H1 (cell line): ENCODE measurements at regions not wholly inside any gene's neighbourhood (a gene's known extent, or its start where the extent isn't known, plus 50 kb on each side); places are given as distances from the start of the nearest gene placed in this dataset.

Experiments
- CTCF ChIA-PET: fragments of 300-600 bp; sonication (Branson Sonifier 250); formaldehyde crosslinking; loops from one replicate; lab custom pipeline; 2021; ENCODE audit not compliant: partially characterized antibody; lab: Charles Lee
- POLR2A ChIA-PET: fragments of 300-600 bp; sonication (Branson Sonifier 250); formaldehyde crosslinking; loops from one replicate; lab custom pipeline; 2021; ENCODE audit warnings: inconsistent platforms; ENCODE audit not compliant: partially characterized antibody; lab: Charles Lee
- DNase-seq, 2 experiments: peaks; one replicate each; pipeline versions ENCODE4 v3.0.0 to v3.0.0-alpha.2; 2010 to 2022; ENCODE audit warnings: low spot score in 2 of 2, low read depth in 1 of 2, mixed read lengths in 1 of 2
- FAIRE-seq: peaks from 2 replicates; lab custom pipeline; 2011; peaks lifted over from hg19 to GRCh38; lab: Jason Lieb, UNC
- H2AFZ ChIP-seq: 2 replicates; pipeline ENCODE4 v1.8.1; 2012; ENCODE audit warnings: low read length, inconsistent platforms
- H2AK5ac ChIP-seq: 2 replicates; pipeline ENCODE4 v1.6.1; 2013; ENCODE audit warnings: low read depth, low read length
- H2BK120ac ChIP-seq: replicated peaks from 2 replicates; pipeline ENCODE3; 2013; ENCODE audit warnings: low read depth, low read length, inconsistent platforms
- H2BK12ac ChIP-seq: 2 replicates; pipeline ENCODE4 v1.6.1; 2013; ENCODE audit warnings: low read depth, low read length
- H2BK15ac ChIP-seq: 2 replicates; pipeline ENCODE4 v1.6.1; 2013; ENCODE audit warnings: low read length
- H2BK20ac ChIP-seq: 2 replicates; pipeline ENCODE4 v1.6.1; 2013; ENCODE audit warnings: low read length
- H2BK5ac ChIP-seq: 2 replicates; pipeline ENCODE4 v1.6.1; 2013; ENCODE audit warnings: low read depth, low read length
- H3K14ac ChIP-seq: 2 replicates; pipeline ENCODE4 v1.6.1; 2013; ENCODE audit warnings: inconsistent platforms; ENCODE audit not compliant: insufficient read length
- H3K18ac ChIP-seq: 2 replicates; pipeline ENCODE4 v1.6.1; 2013; ENCODE audit warnings: low read length; ENCODE audit errors: extremely low read depth
- H3K23ac ChIP-seq: 2 replicates; pipeline ENCODE4 v1.6.1; 2013; ENCODE audit warnings: inconsistent platforms; ENCODE audit not compliant: insufficient read length
- H3K23me2 ChIP-seq: 2 replicates; pipeline ENCODE4 v1.6.1; 2013; ENCODE audit warnings: low read depth, low read length
- H3K27ac ChIP-seq: 2 replicates; pipeline ENCODE4 v1.6.1; 2011; ENCODE audit warnings: low read depth, low read length, inconsistent platforms
- H3K27me3 ChIP-seq, 4 experiments: replicated peaks in 1 of 4; 1 replicate in 1 of 4; 2 replicates in 3 of 4; pipeline versions ENCODE4 v1.6.1 to v1.8.1; 2011 to 2013; ENCODE audit warnings: low read length in 3 of 4, mild to moderate bottlenecking in 3 of 4, inconsistent platforms in 2 of 4, mixed read lengths in 2 of 4, moderate library complexity in 1 of 4; ENCODE audit not compliant: control insufficient read depth in 3 of 4, insufficient read depth in 3 of 4; ENCODE audit errors: extremely low read depth in 1 of 4
- H3K36me3 ChIP-seq, 4 experiments: 2 replicates each; pipeline versions ENCODE4 v1.6.1 to v1.8.1; 2011 to 2013; ENCODE audit warnings: mild to moderate bottlenecking in 4 of 4, low read length in 3 of 4, moderate library complexity in 2 of 4, control low read depth in 1 of 4, inconsistent platforms in 1 of 4; ENCODE audit not compliant: insufficient read depth in 4 of 4, control insufficient read depth in 2 of 4
- H3K4ac ChIP-seq: replicated peaks from 2 replicates; pipeline ENCODE3; 2013; ENCODE audit warnings: low read length, low read depth, mixed read lengths, inconsistent platforms; ENCODE audit not compliant: insufficient read length
- H3K4me1 ChIP-seq, 4 experiments: replicated peaks in 1 of 4; 1 replicate in 1 of 4; 2 replicates in 3 of 4; pipeline versions ENCODE4 v1.6.1 to v1.8.1; 2011 to 2013; ENCODE audit warnings: low read length in 3 of 4, inconsistent platforms in 2 of 4, mixed read lengths in 1 of 4; ENCODE audit not compliant: insufficient read depth in 4 of 4, control insufficient read depth in 3 of 4
- H3K4me2 ChIP-seq, 2 experiments: 2 replicates each; pipeline versions ENCODE4 v1.6.1 to v1.8.1; 2011 to 2013; ENCODE audit warnings: low read depth in 2 of 2, low read length in 2 of 2, control low read depth in 1 of 2, inconsistent platforms in 1 of 2, mild to moderate bottlenecking in 1 of 2; ENCODE audit not compliant: insufficient read depth in 1 of 2
- H3K4me3 ChIP-seq, 4 experiments: fragments of 200-600, 300-600 bp in 1 of 4; sonication (generic), shearing (Covaris generic), sonication (Bioruptor Twin) in 1 of 4; 2 replicates each; pipeline versions ENCODE4 v1.5.1 to v1.8.1; 2011 to 2016; ENCODE audit warnings: low read length in 4 of 4, low read depth in 3 of 4, control low read depth in 2 of 4, inconsistent platforms in 2 of 4, mild to moderate bottlenecking in 2 of 4, mixed read lengths in 1 of 4, moderate library complexity in 1 of 4; ENCODE audit not compliant: insufficient read depth in 2 of 4; ENCODE audit errors: extremely low read depth in 1 of 4
- H3K56ac ChIP-seq: replicated peaks from 2 replicates; pipeline ENCODE3; 2013; ENCODE audit warnings: low read depth, mild to moderate bottlenecking, mixed read lengths, low read length, inconsistent platforms; ENCODE audit not compliant: insufficient read length
- H3K79me1 ChIP-seq: 2 replicates; pipeline ENCODE4 v1.6.1; 2013; ENCODE audit warnings: low read depth, low read length, control low read depth
- H3K79me2 ChIP-seq, 2 experiments: 2 replicates each; pipeline versions ENCODE4 v1.6.1 to v1.8.1; 2012 to 2013; ENCODE audit warnings: low read length in 2 of 2, mild to moderate bottlenecking in 2 of 2, inconsistent platforms in 1 of 2; ENCODE audit not compliant: insufficient read depth in 2 of 2, control insufficient read depth in 1 of 2
- H3K9ac ChIP-seq, 4 experiments: replicated peaks in 1 of 4; 1 replicate in 1 of 4; 2 replicates in 3 of 4; pipeline versions ENCODE4 v1.6.1 to v1.8.1; 2011 to 2013; ENCODE audit warnings: low read depth in 3 of 4, low read length in 3 of 4, control low read depth in 2 of 4, mild to moderate bottlenecking in 2 of 4, moderate library complexity in 2 of 4, inconsistent platforms in 1 of 4; ENCODE audit errors: extremely low read depth in 1 of 4
- H3K9me3 ChIP-seq, 2 experiments: 2 replicates each; pipeline versions ENCODE4 v1.6.1 to v1.8.1; 2012 to 2013; ENCODE audit warnings: mild to moderate bottlenecking in 2 of 2, moderate library complexity in 2 of 2, control low read depth in 1 of 2, inconsistent platforms in 1 of 2, low read depth in 1 of 2, low read length in 1 of 2, mixed read lengths in 1 of 2; ENCODE audit not compliant: insufficient read depth in 2 of 2
- H4K20me1 ChIP-seq, 2 experiments: replicated peaks in 1 of 2; 2 replicates each; pipeline versions ENCODE3 to v1.8.1; 2011 to 2013; ENCODE audit warnings: inconsistent platforms in 2 of 2, low read length in 2 of 2, mild to moderate bottlenecking in 1 of 2; ENCODE audit not compliant: insufficient read depth in 2 of 2, control insufficient read depth in 1 of 2
- H4K5ac ChIP-seq: 2 replicates; pipeline ENCODE4 v1.6.1; 2013; ENCODE audit warnings: low read length, low read depth, mixed read lengths, inconsistent platforms; ENCODE audit not compliant: insufficient read length
- H4K8ac ChIP-seq: 2 replicates; pipeline ENCODE4 v1.8.0; 2013; ENCODE audit warnings: mild to moderate bottlenecking, moderate library complexity, low read length, inconsistent platforms; ENCODE audit not compliant: insufficient read depth; ENCODE audit errors: extremely low read depth
- H4K91ac ChIP-seq: replicated peaks from 2 replicates; pipeline ENCODE3; 2013; ENCODE audit warnings: low read length, mixed read lengths, inconsistent platforms; ENCODE audit not compliant: insufficient read length
- CBX8 ChIP-seq: fragments of 300-800, 300-1000 bp; sonication (generic); IDR thresholded peaks from 2 replicates; pipeline ENCODE4 v1.7.1; 2016; ENCODE audit warnings: low read depth, low read length, borderline replicate concordance
- CHD1 ChIP-seq: IDR thresholded peaks from 2 replicates; pipeline ENCODE4 v1.6.1; 2012; ENCODE audit warnings: low read depth, low read length, improper control_type of control experiment
- CHD2 ChIP-seq: IDR thresholded peaks from 2 replicates; pipeline ENCODE4 v1.6.1; 2012; ENCODE audit warnings: low read length, improper control_type of control experiment
- EP300 ChIP-seq, 2 experiments: IDR thresholded peaks; 1 replicate in 1 of 2; 2 replicates in 1 of 2; pipeline ENCODE4 v1.6.1; 2011 to 2012; ENCODE audit warnings: low read depth in 2 of 2, low read length in 2 of 2, mild to moderate bottlenecking in 2 of 2, borderline replicate concordance in 1 of 2, inconsistent platforms in 1 of 2, moderate library complexity in 1 of 2
- HDAC2 ChIP-seq, 2 experiments: fragments of 300-600 bp in 1 of 2; sonication (generic) in 1 of 2; IDR thresholded peaks; 2 replicates each; pipeline ENCODE4 v1.6.1; 2011 to 2012; ENCODE audit warnings: low read depth in 2 of 2, low read length in 2 of 2, mild to moderate bottlenecking in 2 of 2, moderate library complexity in 2 of 2, borderline replicate concordance in 1 of 2, inconsistent platforms in 1 of 2
- JUND ChIP-seq: IDR thresholded peaks from 2 replicates; pipeline ENCODE4 v1.6.1; 2011; ENCODE audit warnings: mild to moderate bottlenecking, improper control_type of control experiment, low read length
- KDM4A ChIP-seq: IDR thresholded peaks from one replicate; pipeline ENCODE4 v1.7.1; 2012; ENCODE audit warnings: low read depth, mild to moderate bottlenecking, moderate library complexity, low read length, inconsistent platforms; ENCODE audit not compliant: severe bottlenecking
- KDM5A ChIP-seq: fragments of 200-600 bp; IDR thresholded peaks from 2 replicates; pipeline ENCODE4 v1.7.1; 2012; ENCODE audit warnings: mild to moderate bottlenecking, low read length, inconsistent platforms, mixed read lengths
- MAX ChIP-seq: IDR thresholded peaks from 2 replicates; pipeline ENCODE4 v1.6.1; 2012; ENCODE audit warnings: inconsistent platforms
- NANOG ChIP-seq: IDR thresholded peaks from 2 replicates; pipeline ENCODE4 v1.6.1; 2011; ENCODE audit warnings: low read length, low read depth, mild to moderate bottlenecking, inconsistent platforms; ENCODE audit not compliant: insufficient read depth, poor library complexity, severe bottlenecking
- POLR2A ChIP-seq, 2 experiments: IDR thresholded peaks; 1 replicate in 1 of 2; 2 replicates in 1 of 2; pipeline ENCODE4 v1.6.1; 2011; ENCODE audit warnings: low read depth in 2 of 2, low read length in 2 of 2, mild to moderate bottlenecking in 2 of 2; ENCODE audit errors: control extremely low read depth in 1 of 2
- POLR2AphosphoS5 ChIP-seq: IDR thresholded peaks from 2 replicates; pipeline ENCODE4 v1.6.1; 2011; ENCODE audit warnings: low read depth, low read length
- SP2 ChIP-seq: IDR thresholded peaks from 2 replicates; pipeline ENCODE4 v1.6.1; 2012; ENCODE audit warnings: mild to moderate bottlenecking, low read length, inconsistent platforms
- TCF12 ChIP-seq: IDR thresholded peaks from 2 replicates; pipeline ENCODE4 v1.6.1; 2011; ENCODE audit warnings: low read depth, mild to moderate bottlenecking, low read length
- WGBS, 2 experiments: shearing (Covaris generic) in 1 of 2; methylation state at CpG; one replicate each; pipeline versions ENCODE4 v1.1.6 to v1.1.7; 2013 to 2015; ENCODE audit warnings: low lambda C conversion rate in 2 of 2, mixed read lengths in 2 of 2, inconsistent platforms in 1 of 2, low coverage in 1 of 2, missing lambda C conversion rate in 1 of 2; ENCODE audit not compliant: insufficient replicate concordance in 2 of 2, insufficient coverage in 1 of 2, insufficient read length in 1 of 2; ENCODE audit errors: extremely low coverage in 1 of 2, missing lambda C conversion rate in 1 of 2; 5-methylcytosine and 5-hydroxymethylcytosine counted together
- TF ChIP-seq, protein P1 (sequence below): IDR thresholded peaks from 2 replicates; pipeline ENCODE4 v1.6.1; 2011; ENCODE audit warnings: low read depth, mild to moderate bottlenecking, low read length; ENCODE audit not compliant: insufficient read depth

DNA sequence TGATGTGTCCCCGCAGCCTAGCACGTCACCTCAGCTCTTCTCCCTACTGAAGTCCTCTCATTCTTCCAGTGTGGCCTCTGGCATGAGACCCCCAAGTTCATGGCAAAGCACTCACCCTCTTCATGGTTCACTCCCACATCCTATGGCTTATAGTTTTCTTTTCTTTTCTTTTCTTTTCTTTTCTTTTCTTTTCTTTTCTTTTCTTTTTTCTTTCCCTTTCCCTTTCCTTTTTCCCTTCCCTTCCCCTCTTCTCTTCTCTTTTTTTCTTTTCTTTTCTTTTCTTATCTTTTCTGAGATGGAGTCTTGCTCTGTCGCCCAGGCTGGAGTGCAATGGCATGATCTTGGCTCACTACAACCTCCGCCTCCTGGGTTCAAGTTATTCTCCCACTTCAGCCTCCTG, 58.4 kb upstream of the NLRP1 start:
- Histone ChIP-seq H3K4me1 (no peaks in the 10 kb centered on the region), H2BK120ac (no peak overlapping the region), H3K27ac (no peak overlapping the region), H3K36me3 (no peaks in the 10 kb centered on the region), H4K91ac (no peak overlapping the region), H3K56ac (no peak overlapping the region), H3K9me3 (no peaks in the 10 kb centered on the region), H2AFZ (no peak overlapping the region), H3K4me3 (no peak overlapping the region), H3K23me2 (no peaks in the 10 kb centered on the region), H3K18ac (no peak overlapping the region), H2BK15ac (no peak overlapping the region), H4K5ac (no peak overlapping the region), H2BK12ac (no peak overlapping the region), H4K20me1 (no peaks in the 10 kb centered on the region), H2AK5ac (no peak overlapping the region), H3K79me2 (no peaks in the 10 kb centered on the region), H3K27me3 (no peaks in the 10 kb centered on the region; a peak in 1 of 7 replicates), H2BK20ac (no peak overlapping the region), H3K9ac (no peak overlapping the region), H2BK5ac (no peak overlapping the region), H3K79me1 (no peaks in the 10 kb centered on the region), H3K4ac (no peak overlapping the region), H3K23ac (no peak overlapping the region), H3K4me2 (no peak overlapping the region), H3K14ac (no peak overlapping the region), H4K8ac (no peak overlapping the region)
- no peak for FAIRE-seq
- ChIA-PET POLR2A (no interaction called here), CTCF (interaction anchor here (1.7 to 2.5 kb wide), 3 partner anchors 8 to 15 kb away, joined by 7 to 10 read pairs (median 7); no protein-coding TSS in a partner anchor)
- 95% methylated on average over 4 of the region's 4 CpGs; no CpG with 5 or more reads in 1 of the 2 experiments for WGBS, 2 experiments
- no peak for DNase-seq
- TF ChIP-seq POLR2AphosphoS5 (no peak), HDAC2 (IDR thresholded peaks at IDR 0.05; ENCODE audit: borderline replicate concordance in 1 of 2, low read depth in 2 of 2, low read length in 2 of 2) (no peak), MAX (no peak), KDM4A (no peak), TCF12 (no peak), KDM5A (no peak), JUND (no peak), CBX8 (no peak), CHD2 (no peak), POLR2A (IDR thresholded peaks at IDR 0.05; ENCODE audit: control extremely low read depth in 1 of 2, low read depth in 2 of 2, low read length in 2 of 2) (no peak), EP300 (IDR thresholded peaks at IDR 0.05; ENCODE audit: borderline replicate concordance in 1 of 2, low read depth in 2 of 2, low read length in 2 of 2) (no peak), NANOG (no peak), SP2 (no peak), CHD1 (no peak)
- TF ChIP-seq, protein P1, sequence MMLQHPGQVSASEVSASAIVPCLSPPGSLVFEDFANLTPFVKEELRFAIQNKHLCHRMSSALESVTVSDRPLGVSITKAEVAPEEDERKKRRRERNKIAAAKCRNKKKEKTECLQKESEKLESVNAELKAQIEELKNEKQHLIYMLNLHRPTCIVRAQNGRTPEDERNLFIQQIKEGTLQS: no peak
